Breast epithelium (tissue), 4 donors: ENCODE measurements at regions not wholly inside any gene's neighbourhood (a gene's known extent, or its start where the extent isn't known, plus 50 kb on each side); places are given as distances from the start of the nearest gene placed in this dataset.
"Not testable (repeated sequence)": the region's sequence is repeated elsewhere in the genome, so short reads cannot be mapped to it uniquely, and the experiment has no call there.

Experiments used
- DNase-seq, 2 donors: peaks; one replicate each; pipeline ENCODE4 v3.0.0-alpha.2; 2019; ENCODE audit warnings: low spot score in 2 of 2
- H3K27ac ChIP-seq, 2 donors: fragments of 200-600 bp; sonication (generic) in 1 of 2; one replicate each; pipeline ENCODE4 v1.5.1; 2016 to 2019; ENCODE audit warnings: mild to moderate bottlenecking in 1 of 2
- H3K27me3 ChIP-seq, 2 donors: fragments of 200-600 bp; sonication (generic) in 1 of 2; one replicate each; pipeline versions ENCODE4 v1.5.1 to v1.6.0; 2017 to 2019; ENCODE audit warnings: control low read depth in 1 of 2, mild to moderate bottlenecking in 1 of 2
- H3K36me3 ChIP-seq: fragments of 200-600 bp; one replicate; pipeline ENCODE4 v1.5.1; 2019
- H3K4me1 ChIP-seq, 2 donors: fragments of 200-600 bp; sonication (generic); one replicate each; pipeline ENCODE4 v1.5.1; 2016 to 2019; ENCODE audit warnings: control low read depth in 1 of 2
- H3K4me3 ChIP-seq, 3 donors: fragments of 200-600 bp; sonication (generic); 1 replicate in 2 of 3; 2 replicates in 1 of 3; pipeline ENCODE4 v1.5.1; 2016 to 2019; ENCODE audit warnings: mild to moderate bottlenecking in 3 of 3, moderate library complexity in 2 of 3
- H3K9me3 ChIP-seq, 2 donors: fragments of 200-600 bp; sonication (generic) in 1 of 2; one replicate each; pipeline ENCODE4 v1.5.1; 2016 to 2019; ENCODE audit warnings: control low read depth in 1 of 2
- POLR2A ChIP-seq: fragments of 450-650 bp; IDR thresholded peaks from one replicate; pipeline ENCODE4 v1.6.1; 2016; ENCODE audit warnings: antibody characterized with exemption, mild to moderate bottlenecking, moderate library complexity
- POLR2AphosphoS5 ChIP-seq, 3 donors: sonication (generic); formaldehyde crosslinking; IDR thresholded peaks; one replicate each; pipeline ENCODE4 v1.6.1; 2017; ENCODE audit warnings: antibody characterized with exemption in 3 of 3
- intact Hi-C: fragments of 100-400 bp; cut with DNase I; formaldehyde crosslinking; loops from one replicate; pipeline ENCODE4 v1.15.1; 2023; ENCODE audit warnings: low total_unique reads
- TF ChIP-seq, protein P1 (sequence below), 3 donors: fragments of 450-650 bp; IDR thresholded peaks; one replicate each; pipeline ENCODE4 v1.5.1; 2016 to 2017; ENCODE audit warnings: antibody characterized with exemption in 3 of 3, mild to moderate bottlenecking in 3 of 3, moderate library complexity in 3 of 3

- no peaks in the 10 kb centered on the region for H3K9me3 ChIP-seq
- no peaks in the 10 kb centered on the region for H3K36me3 ChIP-seq
- no peak for TF ChIP-seq POLR2AphosphoS5 (IDR thresholded peaks at IDR 0.05)
- TF ChIP-seq, protein P1, sequence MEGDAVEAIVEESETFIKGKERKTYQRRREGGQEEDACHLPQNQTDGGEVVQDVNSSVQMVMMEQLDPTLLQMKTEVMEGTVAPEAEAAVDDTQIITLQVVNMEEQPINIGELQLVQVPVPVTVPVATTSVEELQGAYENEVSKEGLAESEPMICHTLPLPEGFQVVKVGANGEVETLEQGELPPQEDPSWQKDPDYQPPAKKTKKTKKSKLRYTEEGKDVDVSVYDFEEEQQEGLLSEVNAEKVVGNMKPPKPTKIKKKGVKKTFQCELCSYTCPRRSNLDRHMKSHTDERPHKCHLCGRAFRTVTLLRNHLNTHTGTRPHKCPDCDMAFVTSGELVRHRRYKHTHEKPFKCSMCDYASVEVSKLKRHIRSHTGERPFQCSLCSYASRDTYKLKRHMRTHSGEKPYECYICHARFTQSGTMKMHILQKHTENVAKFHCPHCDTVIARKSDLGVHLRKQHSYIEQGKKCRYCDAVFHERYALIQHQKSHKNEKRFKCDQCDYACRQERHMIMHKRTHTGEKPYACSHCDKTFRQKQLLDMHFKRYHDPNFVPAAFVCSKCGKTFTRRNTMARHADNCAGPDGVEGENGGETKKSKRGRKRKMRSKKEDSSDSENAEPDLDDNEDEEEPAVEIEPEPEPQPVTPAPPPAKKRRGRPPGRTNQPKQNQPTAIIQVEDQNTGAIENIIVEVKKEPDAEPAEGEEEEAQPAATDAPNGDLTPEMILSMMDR (IDR thresholded peaks at IDR 0.05): no peak
- TF ChIP-seq POLR2A: no peak
- H3K27ac ChIP-seq: no peak overlapping the region
- no peak overlapping the region for H3K4me3 ChIP-seq
- DNase-seq: no peak
- H3K4me1 ChIP-seq: no peaks in the 10 kb centered on the region
- intact Hi-C loops: no loop called here
- no peaks in the 10 kb centered on the region for H3K27me3 ChIP-seq
These were observed 375.7 kb upstream of the ZNF462 start for GRCh38 chr9:106487266-106487665.

DNA sequence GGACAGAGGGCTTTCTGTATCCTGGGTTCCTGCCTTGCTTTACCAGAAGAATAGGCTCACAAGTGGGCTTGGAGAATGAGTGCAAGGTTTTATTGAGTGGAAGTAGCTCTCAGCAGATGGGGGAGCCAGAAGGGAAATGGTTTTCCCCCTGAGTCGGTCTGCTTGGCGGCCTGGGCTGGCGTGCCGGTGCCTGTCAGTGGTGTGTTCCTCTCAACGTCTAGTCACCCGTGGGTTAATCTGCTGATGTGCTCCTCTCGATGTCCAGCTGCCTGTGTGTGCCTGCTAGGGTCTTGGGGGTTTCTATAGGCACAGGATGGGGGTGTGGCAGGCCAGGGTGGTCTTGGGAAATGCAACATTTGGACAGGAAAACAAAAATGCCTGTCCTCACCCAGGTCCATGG lies 370.8 kb upstream of the ZNF462 start:
- H3K27ac ChIP-seq, H3K27me3 ChIP-seq, H3K9me3 ChIP-seq, H3K4me1 ChIP-seq, H3K36me3 ChIP-seq, intact Hi-C loops, DNase-seq, H3K4me3 ChIP-seq: not testable (repeated sequence)

DNA sequence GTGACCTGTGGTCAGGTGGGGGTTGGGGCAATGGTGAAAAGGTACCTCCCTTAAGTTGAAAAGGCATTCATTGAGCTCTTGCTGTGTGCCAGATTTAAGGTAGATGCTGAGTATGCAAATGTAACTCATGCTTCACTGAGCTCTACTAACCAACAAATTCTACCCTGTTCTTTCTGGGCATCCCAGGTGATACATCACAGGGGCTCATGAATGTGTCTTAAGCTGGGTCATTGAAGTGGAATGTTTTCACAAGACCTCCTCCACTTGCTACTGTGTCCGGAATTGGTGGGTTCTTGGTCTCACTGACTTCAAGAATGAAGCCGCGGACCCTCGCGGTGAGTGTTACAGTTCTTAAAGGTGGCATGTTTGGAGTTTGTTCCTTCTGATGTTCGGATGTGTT lies 362.8 kb upstream of the ZNF462 start:
- Histone ChIP-seq H3K27ac (no peak overlapping the region), H3K9me3 (no peaks in the 10 kb centered on the region), H3K36me3 (no peaks in the 10 kb centered on the region), H3K4me3 (no peak overlapping the region), H3K27me3 (no peaks in the 10 kb centered on the region), H3K4me1 (no peaks in the 10 kb centered on the region)
- intact Hi-C loops: no loop called here
- DNase-seq: no peak
- TF ChIP-seq POLR2AphosphoS5 (IDR thresholded peaks at IDR 0.05) (no peak), POLR2A (no peak)
- TF ChIP-seq, protein P1 (IDR thresholded peaks at IDR 0.05): no peak

DNA sequence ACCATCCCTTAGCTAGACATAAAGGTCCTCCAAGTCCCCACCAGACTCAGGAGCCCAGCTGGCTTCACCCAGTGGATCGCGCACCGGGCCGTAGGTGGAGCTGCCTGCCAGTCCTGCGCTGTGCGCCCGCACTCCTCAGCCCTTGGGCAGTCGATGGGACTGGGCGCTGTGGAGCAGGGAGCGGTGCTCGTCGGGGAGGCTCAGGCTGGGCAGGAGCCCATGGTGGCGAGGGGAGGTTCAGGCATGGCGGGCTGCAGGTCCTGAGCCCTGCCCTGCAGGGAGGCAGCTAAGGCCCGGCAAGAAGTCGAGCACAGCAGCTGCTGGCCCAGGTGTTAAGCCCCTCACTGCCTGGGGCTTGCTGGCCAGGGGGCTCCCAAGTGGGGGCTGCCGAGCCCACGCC lies 361.8 kb upstream of the ZNF462 start:
- intact Hi-C loops, H3K36me3 ChIP-seq, H3K4me1 ChIP-seq, DNase-seq, H3K27ac ChIP-seq, H3K9me3 ChIP-seq, H3K27me3 ChIP-seq, H3K4me3 ChIP-seq: not testable (repeated sequence)

DNA sequence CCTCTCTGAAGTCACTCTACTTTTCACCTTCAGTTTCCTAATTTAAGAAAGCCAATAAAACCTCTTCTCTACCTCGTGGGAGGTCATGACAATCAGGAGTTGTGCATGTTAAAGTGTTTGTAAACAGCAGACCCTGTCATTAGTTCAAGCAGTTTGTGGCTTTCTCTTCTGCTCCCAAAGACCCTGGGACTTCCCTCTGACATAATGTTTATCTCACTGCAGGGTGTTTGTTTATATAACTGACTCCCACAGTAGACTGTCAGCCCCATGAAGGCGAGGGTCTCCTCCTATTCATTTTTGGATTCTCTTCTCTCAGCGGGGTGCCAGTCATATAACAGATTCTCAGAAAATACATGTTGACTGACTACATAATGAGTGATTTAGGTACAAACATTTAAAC lies 360.0 kb upstream of the ZNF462 start:
- H3K27ac ChIP-seq: no peak overlapping the region
- no peaks in the 10 kb centered on the region for H3K36me3 ChIP-seq

GRCh38 chr9:106503759-106504158 lies 359.2 kb upstream of the ZNF462 start:
- intact Hi-C loops: no loop called here

More for the DNA sequence above, 360.0 kb upstream of the ZNF462 start:
- DNase-seq: no peak
- Histone ChIP-seq H3K27me3 (no peaks in the 10 kb centered on the region), H3K4me1 (no peaks in the 10 kb centered on the region), H3K9me3 (no peaks in the 10 kb centered on the region), H3K4me3 (no peak overlapping the region)
- TF ChIP-seq POLR2A (no peak), POLR2AphosphoS5 (IDR thresholded peaks at IDR 0.05) (no peak)
- TF ChIP-seq, protein P1 (IDR thresholded peaks at IDR 0.05): no peak
- intact Hi-C loops: no loop called here

DNA sequence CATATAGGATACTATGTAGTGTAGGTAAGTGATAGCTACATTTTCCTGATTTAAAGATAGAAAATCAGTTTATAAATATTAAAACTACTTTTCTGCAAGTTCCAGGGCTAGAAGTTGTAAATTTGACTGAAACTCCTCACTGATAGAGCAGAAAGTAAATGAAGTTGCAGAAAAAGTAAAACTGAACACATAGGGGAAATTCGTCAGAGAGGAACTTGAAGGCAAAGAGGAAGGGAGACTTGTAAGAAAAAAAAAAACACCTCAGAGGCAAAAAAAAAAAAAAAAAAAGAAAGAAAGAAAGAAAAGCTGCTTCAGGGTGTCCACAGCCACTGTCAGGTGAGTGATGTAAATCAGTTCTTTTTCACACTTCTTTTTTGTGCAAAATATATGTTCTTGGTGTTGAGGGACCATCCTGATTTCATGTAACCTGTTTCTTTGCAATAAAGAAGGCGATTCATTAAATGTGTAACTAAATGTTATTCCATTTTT lies 336.2 kb upstream of the ZNF462 start:
- intact Hi-C loops: no loop called here
- DNase-seq: no peak
- Histone ChIP-seq H3K9me3 (no peaks in the 10 kb centered on the region), H3K4me1 (no peaks in the 10 kb centered on the region), H3K4me3 (no peak overlapping the region), H3K27me3 (no peaks in the 10 kb centered on the region), H3K27ac (no peak overlapping the region), H3K36me3 (no peaks in the 10 kb centered on the region)
- TF ChIP-seq, protein P1 (IDR thresholded peaks at IDR 0.05): no peak
- no peak for TF ChIP-seq POLR2AphosphoS5 (IDR thresholded peaks at IDR 0.05)
- TF ChIP-seq POLR2A: no peak

More at GRCh38 chr9:106503759-106504158, 359.2 kb upstream of the ZNF462 start:
- Histone ChIP-seq H3K4me1 (no peaks in the 10 kb centered on the region), H3K36me3 (no peaks in the 10 kb centered on the region), H3K27me3 (no peaks in the 10 kb centered on the region), H3K9me3 (no peaks in the 10 kb centered on the region), H3K4me3 (no peak overlapping the region), H3K27ac (no peak overlapping the region)
- no peak for TF ChIP-seq POLR2AphosphoS5 (IDR thresholded peaks at IDR 0.05)
- DNase-seq: no peak
